ENCODE measurements at regions not wholly inside any gene's neighbourhood (a gene's known extent, or its start where the extent isn't known, plus 50 kb on each side); places are given as distances from the start of the nearest gene placed in this dataset.
A peak's percentile ranks its signal among the peaks of the same experiment; 100 is the strongest.
"Not testable (repeated sequence)": the region's sequence is repeated elsewhere in the genome, so short reads cannot be mapped to it uniquely, and the experiment has no call there.

- DNase-seq (ENCODE audit: low spot score) = no peak
Measured at GRCh38 chr12:20047901-20048300, 320.4 kb upstream of the PDE3A start.

- peak; percentile 35 for DNase-seq (ENCODE audit: low spot score)
Measured at GRCh38 chr12:20050221-20050620, 318.1 kb upstream of the PDE3A start.

- no peak for DNase-seq (ENCODE audit: low spot score)
Measured at GRCh38 chr12:20053782-20054181, 314.6 kb upstream of the PDE3A start.

- DNase-seq (ENCODE audit: low spot score) = no peak
Measured at GRCh38 chr12:20055856-20056255, 312.5 kb upstream of the PDE3A start.

GRCh38 chr12:20057398-20057797, 310.9 kb upstream of the PDE3A start:
- DNase-seq (ENCODE audit: low spot score) = no peak

GRCh38 chr12:20063116-20063515, 305.2 kb upstream of the PDE3A start:
- peak; percentile 22 for DNase-seq (ENCODE audit: low spot score)

- DNase-seq (ENCODE audit: low spot score) = no peak
Measured at GRCh38 chr12:20077618-20078017, 290.7 kb upstream of the PDE3A start.

GRCh38 chr12:20089077-20089476, 279.3 kb upstream of the PDE3A start:
- DNase-seq (ENCODE audit: low spot score) = no peak

GRCh38 chr12:20093190-20093810, 275.0 kb upstream of the PDE3A start:
- not testable (repeated sequence) for DNase-seq (ENCODE audit: low spot score)

GRCh38 chr12:20096430-20096829, 271.9 kb upstream of the PDE3A start:
- DNase-seq (ENCODE audit: low spot score) = no peak

GRCh38 chr12:20097626-20098025, 270.7 kb upstream of the PDE3A start:
- DNase-seq (ENCODE audit: low spot score) = peak; percentile 64

- DNase-seq (ENCODE audit: low spot score) = no peak
Measured at GRCh38 chr12:20099395-20100183, 268.7 kb upstream of the PDE3A start.

GRCh38 chr12:20101046-20101445, 267.3 kb upstream of the PDE3A start:
- DNase-seq (ENCODE audit: low spot score) = peak; percentile 61

- DNase-seq (ENCODE audit: low spot score) = peak; percentile 31
Measured at GRCh38 chr12:20105943-20106342, 262.4 kb upstream of the PDE3A start.

- no peak for DNase-seq (ENCODE audit: low spot score)
Measured at GRCh38 chr12:20109676-20110075, 258.7 kb upstream of the PDE3A start.

- DNase-seq (ENCODE audit: low spot score) = not testable (repeated sequence)
Measured at GRCh38 chr12:20115371-20115770, 253.0 kb upstream of the PDE3A start.

- DNase-seq (ENCODE audit: low spot score) = no peak
Measured at GRCh38 chr12:20119596-20120402, 248.5 kb upstream of the PDE3A start.

GRCh38 chr12:20120403-20120725, 248.0 kb upstream of the PDE3A start:
- no peak for DNase-seq (ENCODE audit: low spot score)

- DNase-seq (ENCODE audit: low spot score) = no peak
Measured at GRCh38 chr12:20122274-20122673, 246.1 kb upstream of the PDE3A start.

- no peak for DNase-seq (ENCODE audit: low spot score)
Measured at GRCh38 chr12:20123465-20123864, 244.9 kb upstream of the PDE3A start.

- peak; percentile 8 for DNase-seq (ENCODE audit: low spot score)
Measured at GRCh38 chr12:20125276-20125798, 243.0 kb upstream of the PDE3A start.

GRCh38 chr12:20126601-20127000, 241.7 kb upstream of the PDE3A start:
- DNase-seq (ENCODE audit: low spot score) = no peak

- no peak for DNase-seq (ENCODE audit: low spot score)
Measured at GRCh38 chr12:20127413-20127812, 240.9 kb upstream of the PDE3A start.
